Fibroblast of the conjunctiva (primary cell): ENCODE measurements at regions not wholly inside any gene's neighbourhood (a gene's known extent, or its start where the extent isn't known, plus 50 kb on each side); places are given as distances from the start of the nearest gene placed in this dataset.
"Not testable (repeated sequence)": the region's sequence is repeated elsewhere in the genome, so short reads cannot be mapped to it uniquely, and the experiment has no call there.

Experiments
- DNase-seq: peaks from one replicate; pipeline ENCODE4 v3.0.0-alpha.2; 2010; ENCODE audit warnings: low read depth

- no peak for DNase-seq
Measured at GRCh38 chr13:33411312-33411711, 125.8 kb upstream of the STARD13 start.

GRCh38 chr13:33415822-33416221, 130.3 kb upstream of the STARD13 start:
- DNase-seq: no peak

GRCh38 chr13:33418224-33418953, 132.8 kb upstream of the STARD13 start:
- DNase-seq: not testable (repeated sequence)

GRCh38 chr13:33420117-33420516, 134.6 kb upstream of the STARD13 start:
- DNase-seq: not testable (repeated sequence)

- no peak for DNase-seq
Measured at GRCh38 chr13:33426131-33426530, 140.6 kb upstream of the STARD13 start.

GRCh38 chr13:33433316-33433715, 147.8 kb upstream of the STARD13 start:
- DNase-seq: no peak

GRCh38 chr13:33434676-33435075, 149.1 kb upstream of the STARD13 start:
- no peak for DNase-seq

- DNase-seq: no peak
Measured at GRCh38 chr13:33435207-33435606, 149.7 kb upstream of the STARD13 start.

- no peak for DNase-seq
Measured at GRCh38 chr13:33438918-33439317, 153.4 kb upstream of the STARD13 start.

- DNase-seq: no peak
Measured at GRCh38 chr13:33441015-33441414, 155.5 kb upstream of the STARD13 start.

- no peak for DNase-seq
Measured at GRCh38 chr13:33445024-33445423, 159.5 kb upstream of the STARD13 start.

GRCh38 chr13:33445476-33445875, 159.9 kb upstream of the STARD13 start:
- DNase-seq: no peak

- no peak for DNase-seq
Measured at GRCh38 chr13:33446821-33447725, 161.5 kb upstream of the STARD13 start.

- no peak for DNase-seq
Measured at GRCh38 chr13:33448889-33449288, 163.3 kb upstream of the STARD13 start.

GRCh38 chr13:33450956-33451709, 165.6 kb upstream of the STARD13 start:
- no peak for DNase-seq

- no peak for DNase-seq
Measured at GRCh38 chr13:33452873-33453517, 167.4 kb upstream of the STARD13 start.

GRCh38 chr13:33453936-33454335, 168.4 kb upstream of the STARD13 start:
- DNase-seq: no peak

GRCh38 chr13:33454844-33455705, 169.5 kb upstream of the STARD13 start:
- peak; percentile 22 for DNase-seq

GRCh38 chr13:33459702-33460101, 174.1 kb upstream of the STARD13 start:
- no peak for DNase-seq

GRCh38 chr13:33462109-33462508, 176.6 kb upstream of the STARD13 start:
- DNase-seq: no peak

- DNase-seq: no peak
Measured at GRCh38 chr13:33464345-33464744, 178.8 kb upstream of the STARD13 start.
